ENCODE measurements at regions not wholly inside any gene's neighbourhood (a gene's known extent, or its start where the extent isn't known, plus 50 kb on each side); places are given as distances from the start of the nearest gene placed in this dataset.

DNA sequence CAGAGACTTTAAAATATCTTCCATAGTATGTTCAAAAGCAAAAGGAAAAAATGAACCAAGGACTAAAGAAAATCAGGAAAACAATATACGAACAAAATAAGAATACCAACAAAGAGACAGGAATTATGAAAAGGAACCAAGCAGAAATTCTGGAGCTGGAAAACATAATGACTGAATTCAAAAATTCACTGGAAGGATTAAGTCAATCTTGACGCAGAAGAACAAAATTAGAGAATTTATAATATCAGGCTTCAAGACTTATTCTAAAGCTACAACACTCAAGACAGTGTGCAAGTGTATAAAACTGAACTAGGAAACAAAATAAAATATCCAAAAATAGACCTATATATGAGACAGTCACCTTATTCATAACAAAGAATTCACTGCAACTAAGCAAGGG lies 56.9 kb upstream of the GYPC start:
- TF ChIP-seq POLR2AphosphoS5 (IDR thresholded peaks at IDR 0.05) = no peak
- TF ChIP-seq, protein P1, sequence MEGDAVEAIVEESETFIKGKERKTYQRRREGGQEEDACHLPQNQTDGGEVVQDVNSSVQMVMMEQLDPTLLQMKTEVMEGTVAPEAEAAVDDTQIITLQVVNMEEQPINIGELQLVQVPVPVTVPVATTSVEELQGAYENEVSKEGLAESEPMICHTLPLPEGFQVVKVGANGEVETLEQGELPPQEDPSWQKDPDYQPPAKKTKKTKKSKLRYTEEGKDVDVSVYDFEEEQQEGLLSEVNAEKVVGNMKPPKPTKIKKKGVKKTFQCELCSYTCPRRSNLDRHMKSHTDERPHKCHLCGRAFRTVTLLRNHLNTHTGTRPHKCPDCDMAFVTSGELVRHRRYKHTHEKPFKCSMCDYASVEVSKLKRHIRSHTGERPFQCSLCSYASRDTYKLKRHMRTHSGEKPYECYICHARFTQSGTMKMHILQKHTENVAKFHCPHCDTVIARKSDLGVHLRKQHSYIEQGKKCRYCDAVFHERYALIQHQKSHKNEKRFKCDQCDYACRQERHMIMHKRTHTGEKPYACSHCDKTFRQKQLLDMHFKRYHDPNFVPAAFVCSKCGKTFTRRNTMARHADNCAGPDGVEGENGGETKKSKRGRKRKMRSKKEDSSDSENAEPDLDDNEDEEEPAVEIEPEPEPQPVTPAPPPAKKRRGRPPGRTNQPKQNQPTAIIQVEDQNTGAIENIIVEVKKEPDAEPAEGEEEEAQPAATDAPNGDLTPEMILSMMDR (IDR thresholded peaks at IDR 0.05) = no peak
- TF ChIP-seq POLR2A (IDR thresholded peaks at IDR 0.05) = no peak
